ENCODE measurements at regions not wholly inside any gene's neighbourhood (a gene's known extent, or its start where the extent isn't known, plus 50 kb on each side); places are given as distances from the start of the nearest gene placed in this dataset.

DNA sequence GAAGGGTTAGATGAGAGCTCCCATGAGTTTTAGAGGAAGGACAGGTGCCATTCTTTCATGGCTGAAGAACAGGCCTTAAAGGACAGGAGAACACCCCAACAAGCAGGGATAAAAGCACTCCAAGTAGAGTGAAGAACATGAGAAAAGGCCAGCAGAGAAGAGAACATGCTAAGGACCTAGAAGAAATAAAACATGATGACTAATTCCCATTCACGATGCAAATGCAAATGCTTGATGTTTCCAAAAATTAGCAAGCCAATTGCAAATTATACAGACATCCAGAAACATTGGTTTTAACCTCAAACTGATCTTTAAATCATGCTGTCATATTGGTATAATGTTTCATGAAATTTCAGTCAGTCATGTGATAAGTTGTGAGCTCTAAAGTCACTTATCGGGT, 241.7 kb downstream of the CNTN3 start:
- FAIRE-seq (no peak), DNase-seq (ENCODE audit: low read depth, low spot score) (no peak)
- Histone ChIP-seq H3K9me1 (ENCODE audit: control insufficient read depth, extremely low read depth, insufficient read depth, low read length) (no peaks in the 10 kb centered on the region), H3K27me3 (ENCODE audit: control insufficient read depth, extremely low read depth, insufficient read depth, low read length) (no peaks in the 10 kb centered on the region), H3K4me1 (ENCODE audit: control insufficient read depth, extremely low read depth, insufficient read depth, low read length) (no peaks in the 10 kb centered on the region), H3K4me3 (ENCODE audit: control insufficient read depth in 2 of 3, extremely low read depth in 1 of 3, insufficient read depth in 2 of 3, low read depth in 1 of 3, low read length in 3 of 3) (no peak overlapping the region), H3K36me3 (ENCODE audit: control insufficient read depth in 2 of 2, extremely low read depth in 1 of 2, insufficient read depth in 2 of 2, low read length in 2 of 2) (no peaks in the 10 kb centered on the region), H2AFZ (ENCODE audit: control insufficient read depth, low read length) (no peak overlapping the region), H3K9ac (ENCODE audit: control insufficient read depth, extremely low read depth, insufficient read depth, low read length) (no peak overlapping the region), H3K4me2 (ENCODE audit: control insufficient read depth, extremely low read depth, insufficient read depth, low read depth, low read length) (no peak overlapping the region), H3K79me2 (ENCODE audit: control insufficient read depth, insufficient read depth, low read length) (no peaks in the 10 kb centered on the region), H4K20me1 (ENCODE audit: control insufficient read depth, extremely low read depth, insufficient read depth, low read length) (no peaks in the 10 kb centered on the region), H3K9me3 (ENCODE audit: control insufficient read depth, low read depth, low read length) (no peaks in the 10 kb centered on the region), H3K27ac (ENCODE audit: control insufficient read depth, insufficient read depth, low read length) (no peak overlapping the region)
- TF ChIP-seq, protein P1, sequence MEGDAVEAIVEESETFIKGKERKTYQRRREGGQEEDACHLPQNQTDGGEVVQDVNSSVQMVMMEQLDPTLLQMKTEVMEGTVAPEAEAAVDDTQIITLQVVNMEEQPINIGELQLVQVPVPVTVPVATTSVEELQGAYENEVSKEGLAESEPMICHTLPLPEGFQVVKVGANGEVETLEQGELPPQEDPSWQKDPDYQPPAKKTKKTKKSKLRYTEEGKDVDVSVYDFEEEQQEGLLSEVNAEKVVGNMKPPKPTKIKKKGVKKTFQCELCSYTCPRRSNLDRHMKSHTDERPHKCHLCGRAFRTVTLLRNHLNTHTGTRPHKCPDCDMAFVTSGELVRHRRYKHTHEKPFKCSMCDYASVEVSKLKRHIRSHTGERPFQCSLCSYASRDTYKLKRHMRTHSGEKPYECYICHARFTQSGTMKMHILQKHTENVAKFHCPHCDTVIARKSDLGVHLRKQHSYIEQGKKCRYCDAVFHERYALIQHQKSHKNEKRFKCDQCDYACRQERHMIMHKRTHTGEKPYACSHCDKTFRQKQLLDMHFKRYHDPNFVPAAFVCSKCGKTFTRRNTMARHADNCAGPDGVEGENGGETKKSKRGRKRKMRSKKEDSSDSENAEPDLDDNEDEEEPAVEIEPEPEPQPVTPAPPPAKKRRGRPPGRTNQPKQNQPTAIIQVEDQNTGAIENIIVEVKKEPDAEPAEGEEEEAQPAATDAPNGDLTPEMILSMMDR (optimal IDR thresholded peaks at IDR 0.05 in 1 of 3, IDR thresholded peaks at IDR 0.05 in 1 of 3, conservative IDR thresholded peaks at IDR 0.05 in 1 of 3; ENCODE audit: extremely low read depth in 1 of 3, insufficient read depth in 2 of 3, low read length in 3 of 3), result no peak
- TF ChIP-seq EZH2 (IDR thresholded peaks at IDR 0.05; ENCODE audit: low read length), result no peak
- dilution Hi-C loops (cut with MboI; ENCODE audit: extremely low pct_ligation_motif_present, low sequenced_read_pairs), result no loop called here

DNA sequence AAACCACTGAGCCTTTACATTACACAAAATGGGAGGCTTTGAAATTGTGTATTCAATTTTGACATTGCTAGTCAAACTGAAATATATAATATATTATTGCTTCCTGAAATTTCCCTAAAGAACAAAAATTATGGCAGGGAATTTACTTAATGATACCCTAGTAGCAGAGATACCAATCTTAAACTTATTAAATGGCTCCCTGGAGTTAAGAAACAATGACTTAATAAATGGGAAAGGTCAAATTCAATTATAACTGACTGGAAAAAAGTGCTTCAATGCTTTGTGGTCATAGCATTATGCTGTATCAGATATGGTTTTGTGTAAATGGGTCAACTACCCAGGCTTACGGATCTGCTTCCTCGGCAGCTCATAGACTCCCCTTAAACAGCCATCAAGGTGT, 244.1 kb downstream of the CNTN3 start:
- H3K79me2 ChIP-seq (ENCODE audit: control insufficient read depth, insufficient read depth, low read length), result no peaks in the 10 kb centered on the region
- FAIRE-seq, result no peak
- H3K4me1 ChIP-seq (ENCODE audit: control insufficient read depth, extremely low read depth, insufficient read depth, low read length), result no peaks in the 10 kb centered on the region
- no peak overlapping the region for H3K4me3 ChIP-seq (ENCODE audit: control insufficient read depth in 2 of 3, extremely low read depth in 1 of 3, insufficient read depth in 2 of 3, low read depth in 1 of 3, low read length in 3 of 3)
- dilution Hi-C loops (cut with MboI; ENCODE audit: extremely low pct_ligation_motif_present, low sequenced_read_pairs), result no loop called here
- no peaks in the 10 kb centered on the region for H3K9me1 ChIP-seq (ENCODE audit: control insufficient read depth, extremely low read depth, insufficient read depth, low read length)
- H3K4me2 ChIP-seq (ENCODE audit: control insufficient read depth, extremely low read depth, insufficient read depth, low read depth, low read length), result no peak overlapping the region
- no peak overlapping the region for H3K27ac ChIP-seq (ENCODE audit: control insufficient read depth, insufficient read depth, low read length)
- H3K27me3 ChIP-seq (ENCODE audit: control insufficient read depth, extremely low read depth, insufficient read depth, low read length), result no peaks in the 10 kb centered on the region
- H2AFZ ChIP-seq (ENCODE audit: control insufficient read depth, low read length), result no peak overlapping the region
- H3K9me3 ChIP-seq (ENCODE audit: control insufficient read depth, low read depth, low read length), result no peaks in the 10 kb centered on the region
- no peak for DNase-seq (ENCODE audit: low read depth, low spot score)
- H4K20me1 ChIP-seq (ENCODE audit: control insufficient read depth, extremely low read depth, insufficient read depth, low read length), result no peaks in the 10 kb centered on the region
- H3K9ac ChIP-seq (ENCODE audit: control insufficient read depth, extremely low read depth, insufficient read depth, low read length), result no peak overlapping the region
- no peaks in the 10 kb centered on the region for H3K36me3 ChIP-seq (ENCODE audit: control insufficient read depth in 2 of 2, extremely low read depth in 1 of 2, insufficient read depth in 2 of 2, low read length in 2 of 2)
- TF ChIP-seq, protein P1 (optimal IDR thresholded peaks at IDR 0.05 in 1 of 3, IDR thresholded peaks at IDR 0.05 in 1 of 3, conservative IDR thresholded peaks at IDR 0.05 in 1 of 3; ENCODE audit: extremely low read depth in 1 of 3, insufficient read depth in 2 of 3, low read length in 3 of 3), result no peak
- TF ChIP-seq EZH2 (IDR thresholded peaks at IDR 0.05; ENCODE audit: low read length), result no peak
